Lung (tissue), 11 donors: ENCODE measurements at regions not wholly inside any gene's neighbourhood (a gene's known extent, or its start where the extent isn't known, plus 50 kb on each side); places are given as distances from the start of the nearest gene placed in this dataset.

Experiments used
- ATAC-seq: fragments of 200-7000 bp; cut with Tn5 transposase; one replicate; pipeline ENCODE4 v1.9.1; 2020; ENCODE audit warnings: moderate number of reproducible peaks; ENCODE audit not compliant: insufficient read depth, low FRiP score
- DNase-seq, 3 donors: peaks; one replicate each; pipeline ENCODE4 v3.0.0-alpha.2; 2013 to 2017
- H3K27ac ChIP-seq, 2 donors: one replicate each; pipeline ENCODE4 v1.5.1; 2013; ENCODE audit warnings: mild to moderate bottlenecking in 2 of 2, moderate library complexity in 2 of 2, control low read depth in 1 of 2, inconsistent platforms in 1 of 2, low read depth in 1 of 2, low read length in 1 of 2
- H3K27me3 ChIP-seq, 3 donors: one replicate each; pipeline ENCODE4 v1.5.1; 2013; ENCODE audit warnings: low read length in 2 of 3; ENCODE audit not compliant: control insufficient read depth in 3 of 3, insufficient read depth in 3 of 3
- H3K36me3 ChIP-seq, 4 donors: one replicate each; pipeline ENCODE4 v1.5.1; 2013; ENCODE audit warnings: low read length in 4 of 4, mild to moderate bottlenecking in 1 of 4, moderate library complexity in 1 of 4; ENCODE audit not compliant: control insufficient read depth in 4 of 4, insufficient read depth in 4 of 4
- H3K4me1 ChIP-seq, 5 donors: one replicate each; pipeline ENCODE4 v1.5.1; 2013; ENCODE audit warnings: low read length in 5 of 5, mild to moderate bottlenecking in 2 of 5, moderate library complexity in 1 of 5; ENCODE audit not compliant: control insufficient read depth in 5 of 5, insufficient read depth in 5 of 5
- H3K4me3 ChIP-seq: one replicate; pipeline ENCODE4 v1.5.1; 2013; ENCODE audit warnings: mild to moderate bottlenecking, control low read depth, moderate library complexity
- H3K9ac ChIP-seq, 2 donors: one replicate each; pipeline ENCODE4 v1.5.1; 2013; ENCODE audit warnings: low read length in 2 of 2, control low read depth in 1 of 2; ENCODE audit not compliant: insufficient read depth in 1 of 2
- H3K9me3 ChIP-seq, 4 donors: one replicate each; pipeline ENCODE4 v1.5.1; 2013; ENCODE audit warnings: low read length in 3 of 4, mild to moderate bottlenecking in 1 of 4, moderate library complexity in 1 of 4; ENCODE audit not compliant: control insufficient read depth in 4 of 4, insufficient read depth in 3 of 4
- WGBS, 2 donors: extraction: QIAGEN DNeasy Blood & Tissue Kit; methylation state at CpG; one replicate each; pipeline ENCODE4 v1.1.7; 2013; 5-methylcytosine and 5-hydroxymethylcytosine counted together
- TF ChIP-seq, protein P1 (sequence below): IDR thresholded peaks from 2 replicates; pipeline ENCODE4 v1.5.1; 2012; ENCODE audit warnings: mild to moderate bottlenecking; ENCODE audit errors: control extremely low read depth, extremely low read depth
- donor health status: control.
- donor health status: control.
- donor health status: Bipolar disorder and iron deficiency.
- donor health status: healthy.
- donor health status: DM: yes; HTN: yes; CAD: no.

DNA sequence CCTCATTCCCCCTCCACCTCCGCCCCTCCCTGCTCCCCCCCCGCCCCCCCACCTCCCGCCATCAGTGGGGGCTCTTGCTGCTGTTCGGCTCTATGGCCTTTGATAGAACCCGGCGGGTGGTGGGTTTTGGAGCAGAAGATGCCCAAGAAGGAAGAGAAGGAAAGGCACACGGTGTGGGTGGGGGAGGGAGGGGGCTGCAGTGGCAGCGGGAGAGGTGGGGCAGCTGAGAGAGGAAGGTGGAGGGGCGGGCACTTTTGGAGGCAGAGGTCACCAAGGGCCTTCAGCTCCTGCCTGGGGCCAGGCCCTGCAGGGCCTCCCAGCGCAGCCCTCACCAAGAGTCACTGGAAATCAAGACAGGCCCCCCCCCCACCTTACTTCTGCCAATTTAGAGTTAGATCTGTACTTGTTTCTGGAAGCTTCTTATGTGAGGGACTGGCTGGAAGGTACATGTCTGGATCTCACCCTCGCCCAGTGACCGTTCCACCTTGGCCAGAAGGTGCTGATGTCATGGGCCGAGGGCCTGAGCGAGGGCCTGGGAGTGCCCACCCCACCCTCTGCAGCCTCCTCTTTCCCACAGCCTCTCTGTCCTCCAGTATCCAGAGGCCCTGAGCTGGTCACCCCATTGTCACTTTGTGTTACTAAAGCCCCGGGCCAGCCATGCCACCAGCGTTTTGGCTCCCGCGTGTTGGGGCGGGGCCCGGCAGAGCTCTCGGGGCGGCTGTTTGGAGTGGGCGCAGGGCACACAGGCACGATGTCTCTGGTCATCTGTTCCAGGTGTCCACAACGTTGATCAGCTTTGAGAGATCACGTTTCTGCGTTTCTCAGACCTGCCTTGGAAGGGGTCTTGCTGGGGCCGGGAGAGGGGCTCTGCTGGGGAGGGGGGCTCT is 153.9 kb downstream of the KIF26A start:
- DNase-seq: peak in 1 of 3 donors; percentile 8
- no peak overlapping the region for H3K4me3 ChIP-seq
- no peaks in the 10 kb centered on the region for H3K27me3 ChIP-seq
- peaks cover 0 to 38% (median 3%) of the 10 kb centered on the region in 5 donors for H3K4me1 ChIP-seq
- 73 to 76% methylated on average over 28 of the region's 28 CpGs for WGBS, 2 donors
- H3K27ac ChIP-seq: no peak overlapping the region
- no peaks in the 10 kb centered on the region for H3K9me3 ChIP-seq
- H3K36me3 ChIP-seq: no peaks in the 10 kb centered on the region
- TF ChIP-seq, protein P1, sequence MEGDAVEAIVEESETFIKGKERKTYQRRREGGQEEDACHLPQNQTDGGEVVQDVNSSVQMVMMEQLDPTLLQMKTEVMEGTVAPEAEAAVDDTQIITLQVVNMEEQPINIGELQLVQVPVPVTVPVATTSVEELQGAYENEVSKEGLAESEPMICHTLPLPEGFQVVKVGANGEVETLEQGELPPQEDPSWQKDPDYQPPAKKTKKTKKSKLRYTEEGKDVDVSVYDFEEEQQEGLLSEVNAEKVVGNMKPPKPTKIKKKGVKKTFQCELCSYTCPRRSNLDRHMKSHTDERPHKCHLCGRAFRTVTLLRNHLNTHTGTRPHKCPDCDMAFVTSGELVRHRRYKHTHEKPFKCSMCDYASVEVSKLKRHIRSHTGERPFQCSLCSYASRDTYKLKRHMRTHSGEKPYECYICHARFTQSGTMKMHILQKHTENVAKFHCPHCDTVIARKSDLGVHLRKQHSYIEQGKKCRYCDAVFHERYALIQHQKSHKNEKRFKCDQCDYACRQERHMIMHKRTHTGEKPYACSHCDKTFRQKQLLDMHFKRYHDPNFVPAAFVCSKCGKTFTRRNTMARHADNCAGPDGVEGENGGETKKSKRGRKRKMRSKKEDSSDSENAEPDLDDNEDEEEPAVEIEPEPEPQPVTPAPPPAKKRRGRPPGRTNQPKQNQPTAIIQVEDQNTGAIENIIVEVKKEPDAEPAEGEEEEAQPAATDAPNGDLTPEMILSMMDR: no peak
- no peak overlapping the region for H3K9ac ChIP-seq
- ATAC-seq: no peak

DNA sequence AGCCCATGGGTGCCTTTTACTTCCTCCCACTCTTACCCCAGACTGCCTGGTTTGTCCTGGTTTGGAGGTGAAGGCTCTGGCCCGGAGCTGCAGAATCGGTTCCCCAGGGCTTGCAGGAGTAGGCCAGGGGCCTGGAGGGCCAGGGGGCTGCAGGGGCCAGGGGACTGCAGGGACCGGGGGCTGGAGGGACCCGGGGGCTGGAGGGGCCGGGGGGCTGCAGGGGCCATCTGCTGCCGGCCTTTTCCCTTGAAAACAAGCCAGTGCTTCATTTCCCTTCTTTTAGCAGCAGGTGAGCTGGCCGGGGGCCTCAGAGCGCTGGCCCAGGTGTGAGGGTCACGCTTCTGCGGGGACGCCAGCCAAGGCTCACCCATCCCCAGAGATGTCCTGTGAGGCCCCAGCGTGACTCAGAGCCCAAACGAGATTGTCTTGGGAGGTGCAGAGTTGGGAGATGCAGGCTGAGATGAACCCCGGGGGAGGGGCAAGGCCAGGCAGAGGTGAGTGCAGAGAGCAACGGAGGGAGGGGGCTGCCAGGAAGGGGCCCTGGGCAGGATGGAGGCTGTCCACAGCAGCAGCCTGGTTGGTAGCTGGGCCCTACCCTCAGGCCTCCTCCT is 154.9 kb downstream of the KIF26A start:
- 60 to 62% methylated on average over 15 of the region's 15 CpGs for WGBS, 2 donors
- TF ChIP-seq, protein P1: no peak
- Histone ChIP-seq H3K9ac (no peak overlapping the region), H3K27me3 (no peaks in the 10 kb centered on the region), H3K4me1 (peaks cover 0 to 38% (median 3%) of the 10 kb centered on the region in 5 donors), H3K27ac (no peak overlapping the region), H3K4me3 (no peak overlapping the region), H3K36me3 (no peaks in the 10 kb centered on the region), H3K9me3 (peaks cover 0 to under 1% (median 0%) of the 10 kb centered on the region in 4 donors)
- no peak for ATAC-seq
- DNase-seq: peak in 1 of 3 donors; percentile 7

DNA sequence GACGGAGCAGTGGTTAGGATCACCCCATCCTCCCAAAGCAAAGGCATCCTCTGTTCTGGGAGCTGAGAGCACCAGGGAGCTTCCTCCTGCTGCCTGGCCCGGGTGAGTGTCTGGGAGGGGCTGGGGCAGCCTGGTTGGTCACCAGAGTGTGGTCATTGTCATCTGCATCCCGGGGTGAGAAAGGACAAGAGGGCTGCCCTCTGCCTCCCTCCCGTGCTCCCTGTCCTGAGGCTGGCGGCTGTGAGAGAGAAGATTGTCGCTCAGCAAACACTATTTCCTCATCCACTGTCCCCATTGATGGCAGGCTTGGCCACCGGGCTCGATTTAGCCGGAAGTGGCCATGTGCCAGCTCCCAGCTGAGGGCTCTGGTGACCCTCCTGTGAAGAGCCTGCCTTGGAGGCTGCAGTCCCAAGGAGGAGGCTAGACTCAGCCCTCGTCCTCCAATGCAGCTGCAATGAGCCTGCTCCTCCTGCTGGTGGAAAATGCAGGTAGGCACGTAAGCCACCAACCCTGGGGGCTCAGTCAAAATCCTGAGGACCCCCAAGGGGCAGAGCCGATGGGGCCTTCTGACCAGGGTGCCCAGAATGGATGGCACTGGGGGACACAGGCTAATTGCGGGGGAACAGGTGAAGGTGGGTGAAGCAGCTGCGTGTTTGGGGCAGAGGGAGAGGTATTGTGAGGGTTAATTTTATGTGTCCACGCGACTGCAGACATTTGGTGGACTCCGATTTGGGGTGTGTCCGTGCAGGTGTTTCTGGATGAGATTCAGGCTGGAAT is 155.7 kb downstream of the KIF26A start:
- Histone ChIP-seq H3K4me3 (no peak overlapping the region), H3K4me1 (peaks cover 0 to 38% (median 3%) of the 10 kb centered on the region in 5 donors), H3K9ac (no peak overlapping the region), H3K27me3 (no peaks in the 10 kb centered on the region), H3K27ac (no peak overlapping the region), H3K9me3 (peaks cover 0 to 3% (median 0%) of the 10 kb centered on the region in 4 donors), H3K36me3 (no peaks in the 10 kb centered on the region)
- WGBS, 2 donors: 56 to 69% methylated on average over 18 of the region's 18 CpGs
- DNase-seq (peak; percentile 49 to 68 (median 67)), ATAC-seq (no peak)
- TF ChIP-seq, protein P1: no peak
